PC-9 (cell line): ENCODE measurements at regions not wholly inside any gene's neighbourhood (a gene's known extent, or its start where the extent isn't known, plus 50 kb on each side); places are given as distances from the start of the nearest gene placed in this dataset.

Experiments
- BruUV-seq: library from RNA; stranded (reverse); fragments of 400-500 nt; replicated peaks from 2 replicates; lab custom pipeline; 2021; lab: Mats Ljungman, UMichigan
- CTCF ChIA-PET: fragments of 300-600 bp; sonication (Branson Sonifier 250); formaldehyde crosslinking; loops from one replicate; lab custom pipeline; 2022; ENCODE audit warnings: antibody characterized with exemption; lab: Charles Lee
- POLR2A ChIA-PET: fragments of 300-600 bp; sonication (Branson Sonifier 250); formaldehyde crosslinking; loops from one replicate; lab custom pipeline; 2022; ENCODE audit warnings: antibody characterized with exemption; ENCODE audit not compliant: unreplicated experiment; lab: Charles Lee
- DNase-seq, 2 experiments: peaks; one replicate each; pipeline versions ENCODE4 v3.0.0 to v3.0.0-alpha.2; 2015 to 2022; ENCODE audit warnings: mixed read lengths in 1 of 2
- H2AFZ ChIP-seq: fragments of 200-600 bp; sonication (generic); 2 replicates; pipeline ENCODE4 v1.8.1; 2017; ENCODE audit warnings: antibody characterized with exemption
- H3F3A ChIP-seq: fragments of 200-600 bp; sonication (generic); 2 replicates; pipeline ENCODE4 v1.8.1; 2017; ENCODE audit warnings: antibody characterized with exemption, mild to moderate bottlenecking, low read depth; ENCODE audit not compliant: insufficient read depth
- H3K27ac ChIP-seq: fragments of 200-600 bp; sonication (generic); 2 replicates; pipeline ENCODE4 v1.6.1; 2016; ENCODE audit warnings: mixed run types
- H3K27me3 ChIP-seq: fragments of 200-600 bp; sonication (generic); 2 replicates; pipeline ENCODE4 v1.6.1; 2016; ENCODE audit warnings: low read depth, mixed run types; ENCODE audit not compliant: insufficient read depth
- H3K36me3 ChIP-seq: fragments of 200-600 bp; sonication (generic); 2 replicates; pipeline ENCODE4 v1.6.1; 2016; ENCODE audit warnings: low read depth, mixed run types
- H3K4me1 ChIP-seq: fragments of 200-600 bp; sonication (generic); replicated peaks from 2 replicates; pipeline ENCODE4 v1.6.1; 2016; ENCODE audit warnings: mixed run types; ENCODE audit not compliant: insufficient read depth
- H3K4me2 ChIP-seq: fragments of 200-600 bp; sonication (generic); 2 replicates; pipeline ENCODE4 v1.6.1; 2017; ENCODE audit warnings: mixed run types
- H3K4me3 ChIP-seq: fragments of 200-600 bp; sonication (generic); 2 replicates; pipeline ENCODE4 v1.6.1; 2016; ENCODE audit warnings: mixed run types
- H3K79me2 ChIP-seq: fragments of 200-600 bp; sonication (generic); 2 replicates; pipeline ENCODE4 v1.6.1; 2017; ENCODE audit warnings: low read depth, mixed run types
- H3K9me2 ChIP-seq: fragments of 200-600 bp; sonication (generic); 2 replicates; pipeline ENCODE4 v1.8.1; 2017; ENCODE audit warnings: mild to moderate bottlenecking; ENCODE audit not compliant: insufficient read depth
- H3K9me3 ChIP-seq: fragments of 200-600 bp; sonication (generic); 2 replicates; pipeline ENCODE4 v1.8.1; 2016; ENCODE audit warnings: low read depth; ENCODE audit not compliant: insufficient read depth
- H4K20me1 ChIP-seq: fragments of 200-600 bp; sonication (generic); 2 replicates; pipeline ENCODE4 v1.8.1; 2017; ENCODE audit not compliant: insufficient read depth
- EZH2 ChIP-seq: fragments of 200-600 bp; sonication (generic); IDR thresholded peaks from 2 replicates; pipeline ENCODE4 v1.8.0; 2017; ENCODE audit warnings: antibody characterized with exemption, low read depth
- intact Hi-C: fragments of 100-400 bp; cut with micrococcal nuclease; formaldehyde crosslinking; loops from one replicate; pipeline ENCODE4 v1.10.0; 2022; ENCODE audit not compliant: unreplicated experiment
- TF ChIP-seq, protein P1 (sequence below): fragments of 200-600 bp; sonication (generic); conservative IDR thresholded peaks from 2 replicates; pipeline ENCODE4 v1.6.1; 2017; ENCODE audit warnings: mixed run types, antibody characterized with exemption, mild to moderate bottlenecking, moderate library complexity

DNA sequence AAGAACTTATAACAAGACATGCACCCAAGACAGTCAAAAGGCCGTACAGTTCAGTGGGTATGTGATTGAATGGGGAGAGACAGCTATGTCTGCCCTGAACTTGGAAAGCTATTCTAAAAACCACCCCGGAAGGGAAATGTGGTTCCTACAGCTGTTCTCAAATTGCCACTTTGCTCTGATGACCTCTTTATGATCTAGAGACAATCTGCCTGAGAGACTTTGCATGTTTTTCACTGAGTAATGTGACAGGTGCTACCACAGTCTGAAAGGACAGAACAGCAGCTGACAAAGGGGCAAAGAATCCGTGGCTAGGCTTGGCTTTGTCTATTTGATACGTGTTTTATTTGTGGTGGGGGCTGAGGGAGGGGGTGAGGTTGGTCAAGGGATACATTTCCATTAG is 148.3 kb upstream of the NPHP3 start:
- ChIA-PET POLR2A (no interaction called here), CTCF (no interaction called here)
- no peak for TF ChIP-seq EZH2
- TF ChIP-seq, protein P1, sequence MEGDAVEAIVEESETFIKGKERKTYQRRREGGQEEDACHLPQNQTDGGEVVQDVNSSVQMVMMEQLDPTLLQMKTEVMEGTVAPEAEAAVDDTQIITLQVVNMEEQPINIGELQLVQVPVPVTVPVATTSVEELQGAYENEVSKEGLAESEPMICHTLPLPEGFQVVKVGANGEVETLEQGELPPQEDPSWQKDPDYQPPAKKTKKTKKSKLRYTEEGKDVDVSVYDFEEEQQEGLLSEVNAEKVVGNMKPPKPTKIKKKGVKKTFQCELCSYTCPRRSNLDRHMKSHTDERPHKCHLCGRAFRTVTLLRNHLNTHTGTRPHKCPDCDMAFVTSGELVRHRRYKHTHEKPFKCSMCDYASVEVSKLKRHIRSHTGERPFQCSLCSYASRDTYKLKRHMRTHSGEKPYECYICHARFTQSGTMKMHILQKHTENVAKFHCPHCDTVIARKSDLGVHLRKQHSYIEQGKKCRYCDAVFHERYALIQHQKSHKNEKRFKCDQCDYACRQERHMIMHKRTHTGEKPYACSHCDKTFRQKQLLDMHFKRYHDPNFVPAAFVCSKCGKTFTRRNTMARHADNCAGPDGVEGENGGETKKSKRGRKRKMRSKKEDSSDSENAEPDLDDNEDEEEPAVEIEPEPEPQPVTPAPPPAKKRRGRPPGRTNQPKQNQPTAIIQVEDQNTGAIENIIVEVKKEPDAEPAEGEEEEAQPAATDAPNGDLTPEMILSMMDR, result no peak
- H3K27ac ChIP-seq, result no peak overlapping the region
- H3K4me2 ChIP-seq, result no peak overlapping the region
- intact Hi-C loops, result no loop called here
- DNase-seq, result no peak
- no peaks in the 10 kb centered on the region for H3K9me2 ChIP-seq
- H4K20me1 ChIP-seq, result no peaks in the 10 kb centered on the region
- H3K4me3 ChIP-seq, result no peak overlapping the region
- H3K9me3 ChIP-seq, result no peaks in the 10 kb centered on the region
- no peak overlapping the region for H2AFZ ChIP-seq
- H3K36me3 ChIP-seq, result no peaks in the 10 kb centered on the region
- no peaks in the 10 kb centered on the region for H3K27me3 ChIP-seq
- H3K4me1 ChIP-seq, result no peaks in the 10 kb centered on the region
- no TSS peak for BruUV-seq
- H3F3A ChIP-seq, result no peaks in the 10 kb centered on the region
- H3K79me2 ChIP-seq, result no peaks in the 10 kb centered on the region

DNA sequence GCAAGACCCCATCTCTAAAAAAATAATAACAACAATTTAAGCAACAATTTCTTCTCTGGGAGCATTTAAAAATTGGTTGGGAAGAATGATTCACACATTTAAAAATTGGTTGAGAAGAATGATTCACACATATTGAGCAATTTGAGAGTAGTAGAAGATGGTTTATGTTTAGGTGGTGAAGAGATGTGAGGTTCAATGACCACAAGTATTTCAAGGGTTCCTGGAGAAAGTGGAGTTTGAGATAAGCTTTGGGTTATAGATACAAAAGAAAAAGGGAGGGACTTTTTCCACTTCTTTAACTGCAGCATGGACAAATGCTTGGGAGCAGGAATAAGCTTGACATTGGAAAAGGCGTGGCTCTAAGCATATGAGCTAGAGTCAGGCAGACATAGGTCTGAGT is 145.7 kb upstream of the NPHP3 start:
- TF ChIP-seq, protein P1, result no peak
- no peak for TF ChIP-seq EZH2
- Histone ChIP-seq H3K9me3 (no peaks in the 10 kb centered on the region), H4K20me1 (no peaks in the 10 kb centered on the region), H3K36me3 (no peaks in the 10 kb centered on the region), H3F3A (no peaks in the 10 kb centered on the region), H3K4me1 (no peaks in the 10 kb centered on the region), H3K79me2 (no peaks in the 10 kb centered on the region), H3K4me3 (no peak overlapping the region), H3K4me2 (no peak overlapping the region), H3K9me2 (no peaks in the 10 kb centered on the region), H3K27me3 (no peaks in the 10 kb centered on the region), H3K27ac (no peak overlapping the region), H2AFZ (no peak overlapping the region)
- CTCF ChIA-PET, result no interaction called here
- intact Hi-C loops, result no loop called here
- POLR2A ChIA-PET, result no interaction called here
- no TSS peak for BruUV-seq
- DNase-seq, result no peak

GRCh38 chr3:132867526-132867925 is 145.3 kb upstream of the NPHP3 start:
- Histone ChIP-seq H3K27me3 (no peaks in the 10 kb centered on the region), H4K20me1 (no peaks in the 10 kb centered on the region), H3K36me3 (no peaks in the 10 kb centered on the region), H3K9me2 (no peaks in the 10 kb centered on the region), H2AFZ (no peak overlapping the region), H3K4me2 (no peak overlapping the region), H3K79me2 (no peaks in the 10 kb centered on the region), H3K9me3 (no peaks in the 10 kb centered on the region), H3K4me1 (no peaks in the 10 kb centered on the region), H3K4me3 (no peak overlapping the region), H3F3A (no peaks in the 10 kb centered on the region), H3K27ac (no peak overlapping the region)
- POLR2A ChIA-PET, result no interaction called here
- TF ChIP-seq, protein P1, result no peak
- no peak for TF ChIP-seq EZH2
- intact Hi-C loops, result no loop called here
- DNase-seq, result no peak
- CTCF ChIA-PET, result no interaction called here
- BruUV-seq, result no TSS peak
